H1 (cell line): ENCODE measurements at regions not wholly inside any gene's neighbourhood (a gene's known extent, or its start where the extent isn't known, plus 50 kb on each side); places are given as distances from the start of the nearest gene placed in this dataset.
"Not testable (repeated sequence)": the region's sequence is repeated elsewhere in the genome, so short reads cannot be mapped to it uniquely, and the experiment has no call there.

Experiments used
- CTCF ChIA-PET: fragments of 300-600 bp; sonication (Branson Sonifier 250); formaldehyde crosslinking; loops from one replicate; lab custom pipeline; 2021; ENCODE audit not compliant: partially characterized antibody; lab: Charles Lee
- POLR2A ChIA-PET: fragments of 300-600 bp; sonication (Branson Sonifier 250); formaldehyde crosslinking; loops from one replicate; lab custom pipeline; 2021; ENCODE audit warnings: inconsistent platforms; ENCODE audit not compliant: partially characterized antibody; lab: Charles Lee
- DNase-seq, 2 experiments: peaks; one replicate each; pipeline versions ENCODE4 v3.0.0 to v3.0.0-alpha.2; 2010 to 2022; ENCODE audit warnings: low spot score in 2 of 2, low read depth in 1 of 2, mixed read lengths in 1 of 2
- FAIRE-seq: peaks from 2 replicates; lab custom pipeline; 2011; peaks lifted over from hg19 to GRCh38; lab: Jason Lieb, UNC
- H2AFZ ChIP-seq: 2 replicates; pipeline ENCODE4 v1.8.1; 2012; ENCODE audit warnings: low read length, inconsistent platforms
- H2AK5ac ChIP-seq: 2 replicates; pipeline ENCODE4 v1.6.1; 2013; ENCODE audit warnings: low read depth, low read length
- H2BK120ac ChIP-seq: replicated peaks from 2 replicates; pipeline ENCODE3; 2013; ENCODE audit warnings: low read depth, low read length, inconsistent platforms
- H2BK12ac ChIP-seq: 2 replicates; pipeline ENCODE4 v1.6.1; 2013; ENCODE audit warnings: low read depth, low read length
- H2BK15ac ChIP-seq: 2 replicates; pipeline ENCODE4 v1.6.1; 2013; ENCODE audit warnings: low read length
- H2BK20ac ChIP-seq: 2 replicates; pipeline ENCODE4 v1.6.1; 2013; ENCODE audit warnings: low read length
- H2BK5ac ChIP-seq: 2 replicates; pipeline ENCODE4 v1.6.1; 2013; ENCODE audit warnings: low read depth, low read length
- H3K14ac ChIP-seq: 2 replicates; pipeline ENCODE4 v1.6.1; 2013; ENCODE audit warnings: inconsistent platforms; ENCODE audit not compliant: insufficient read length
- H3K18ac ChIP-seq: 2 replicates; pipeline ENCODE4 v1.6.1; 2013; ENCODE audit warnings: low read length; ENCODE audit errors: extremely low read depth
- H3K23ac ChIP-seq: 2 replicates; pipeline ENCODE4 v1.6.1; 2013; ENCODE audit warnings: inconsistent platforms; ENCODE audit not compliant: insufficient read length
- H3K23me2 ChIP-seq: 2 replicates; pipeline ENCODE4 v1.6.1; 2013; ENCODE audit warnings: low read depth, low read length
- H3K27ac ChIP-seq: 2 replicates; pipeline ENCODE4 v1.6.1; 2011; ENCODE audit warnings: low read depth, low read length, inconsistent platforms
- H3K27me3 ChIP-seq, 4 experiments: replicated peaks in 1 of 4; 1 replicate in 1 of 4; 2 replicates in 3 of 4; pipeline versions ENCODE4 v1.6.1 to v1.8.1; 2011 to 2013; ENCODE audit warnings: low read length in 3 of 4, mild to moderate bottlenecking in 3 of 4, inconsistent platforms in 2 of 4, mixed read lengths in 2 of 4, moderate library complexity in 1 of 4; ENCODE audit not compliant: control insufficient read depth in 3 of 4, insufficient read depth in 3 of 4; ENCODE audit errors: extremely low read depth in 1 of 4
- H3K36me3 ChIP-seq, 4 experiments: 2 replicates each; pipeline versions ENCODE4 v1.6.1 to v1.8.1; 2011 to 2013; ENCODE audit warnings: mild to moderate bottlenecking in 4 of 4, low read length in 3 of 4, moderate library complexity in 2 of 4, control low read depth in 1 of 4, inconsistent platforms in 1 of 4; ENCODE audit not compliant: insufficient read depth in 4 of 4, control insufficient read depth in 2 of 4
- H3K4ac ChIP-seq: replicated peaks from 2 replicates; pipeline ENCODE3; 2013; ENCODE audit warnings: low read length, low read depth, mixed read lengths, inconsistent platforms; ENCODE audit not compliant: insufficient read length
- H3K4me1 ChIP-seq, 4 experiments: replicated peaks in 1 of 4; 1 replicate in 1 of 4; 2 replicates in 3 of 4; pipeline versions ENCODE4 v1.6.1 to v1.8.1; 2011 to 2013; ENCODE audit warnings: low read length in 3 of 4, inconsistent platforms in 2 of 4, mixed read lengths in 1 of 4; ENCODE audit not compliant: insufficient read depth in 4 of 4, control insufficient read depth in 3 of 4
- H3K4me2 ChIP-seq, 2 experiments: 2 replicates each; pipeline versions ENCODE4 v1.6.1 to v1.8.1; 2011 to 2013; ENCODE audit warnings: low read depth in 2 of 2, low read length in 2 of 2, control low read depth in 1 of 2, inconsistent platforms in 1 of 2, mild to moderate bottlenecking in 1 of 2; ENCODE audit not compliant: insufficient read depth in 1 of 2
- H3K4me3 ChIP-seq, 4 experiments: fragments of 200-600, 300-600 bp in 1 of 4; sonication (generic), shearing (Covaris generic), sonication (Bioruptor Twin) in 1 of 4; 2 replicates each; pipeline versions ENCODE4 v1.5.1 to v1.8.1; 2011 to 2016; ENCODE audit warnings: low read length in 4 of 4, low read depth in 3 of 4, control low read depth in 2 of 4, inconsistent platforms in 2 of 4, mild to moderate bottlenecking in 2 of 4, mixed read lengths in 1 of 4, moderate library complexity in 1 of 4; ENCODE audit not compliant: insufficient read depth in 2 of 4; ENCODE audit errors: extremely low read depth in 1 of 4
- H3K56ac ChIP-seq: replicated peaks from 2 replicates; pipeline ENCODE3; 2013; ENCODE audit warnings: low read depth, mild to moderate bottlenecking, mixed read lengths, low read length, inconsistent platforms; ENCODE audit not compliant: insufficient read length
- H3K79me1 ChIP-seq: 2 replicates; pipeline ENCODE4 v1.6.1; 2013; ENCODE audit warnings: low read depth, low read length, control low read depth
- H3K79me2 ChIP-seq, 2 experiments: 2 replicates each; pipeline versions ENCODE4 v1.6.1 to v1.8.1; 2012 to 2013; ENCODE audit warnings: low read length in 2 of 2, mild to moderate bottlenecking in 2 of 2, inconsistent platforms in 1 of 2; ENCODE audit not compliant: insufficient read depth in 2 of 2, control insufficient read depth in 1 of 2
- H3K9ac ChIP-seq, 4 experiments: replicated peaks in 1 of 4; 1 replicate in 1 of 4; 2 replicates in 3 of 4; pipeline versions ENCODE4 v1.6.1 to v1.8.1; 2011 to 2013; ENCODE audit warnings: low read depth in 3 of 4, low read length in 3 of 4, control low read depth in 2 of 4, mild to moderate bottlenecking in 2 of 4, moderate library complexity in 2 of 4, inconsistent platforms in 1 of 4; ENCODE audit errors: extremely low read depth in 1 of 4
- H3K9me3 ChIP-seq, 2 experiments: 2 replicates each; pipeline versions ENCODE4 v1.6.1 to v1.8.1; 2012 to 2013; ENCODE audit warnings: mild to moderate bottlenecking in 2 of 2, moderate library complexity in 2 of 2, control low read depth in 1 of 2, inconsistent platforms in 1 of 2, low read depth in 1 of 2, low read length in 1 of 2, mixed read lengths in 1 of 2; ENCODE audit not compliant: insufficient read depth in 2 of 2
- H4K20me1 ChIP-seq, 2 experiments: replicated peaks in 1 of 2; 2 replicates each; pipeline versions ENCODE3 to v1.8.1; 2011 to 2013; ENCODE audit warnings: inconsistent platforms in 2 of 2, low read length in 2 of 2, mild to moderate bottlenecking in 1 of 2; ENCODE audit not compliant: insufficient read depth in 2 of 2, control insufficient read depth in 1 of 2
- H4K5ac ChIP-seq: 2 replicates; pipeline ENCODE4 v1.6.1; 2013; ENCODE audit warnings: low read length, low read depth, mixed read lengths, inconsistent platforms; ENCODE audit not compliant: insufficient read length
- H4K8ac ChIP-seq: 2 replicates; pipeline ENCODE4 v1.8.0; 2013; ENCODE audit warnings: mild to moderate bottlenecking, moderate library complexity, low read length, inconsistent platforms; ENCODE audit not compliant: insufficient read depth; ENCODE audit errors: extremely low read depth
- H4K91ac ChIP-seq: replicated peaks from 2 replicates; pipeline ENCODE3; 2013; ENCODE audit warnings: low read length, mixed read lengths, inconsistent platforms; ENCODE audit not compliant: insufficient read length
- WGBS, 2 experiments: shearing (Covaris generic) in 1 of 2; methylation state at CpG; one replicate each; pipeline versions ENCODE4 v1.1.6 to v1.1.7; 2013 to 2015; ENCODE audit warnings: low lambda C conversion rate in 2 of 2, mixed read lengths in 2 of 2, inconsistent platforms in 1 of 2, low coverage in 1 of 2, missing lambda C conversion rate in 1 of 2; ENCODE audit not compliant: insufficient replicate concordance in 2 of 2, insufficient coverage in 1 of 2, insufficient read length in 1 of 2; ENCODE audit errors: extremely low coverage in 1 of 2, missing lambda C conversion rate in 1 of 2; 5-methylcytosine and 5-hydroxymethylcytosine counted together

DNA sequence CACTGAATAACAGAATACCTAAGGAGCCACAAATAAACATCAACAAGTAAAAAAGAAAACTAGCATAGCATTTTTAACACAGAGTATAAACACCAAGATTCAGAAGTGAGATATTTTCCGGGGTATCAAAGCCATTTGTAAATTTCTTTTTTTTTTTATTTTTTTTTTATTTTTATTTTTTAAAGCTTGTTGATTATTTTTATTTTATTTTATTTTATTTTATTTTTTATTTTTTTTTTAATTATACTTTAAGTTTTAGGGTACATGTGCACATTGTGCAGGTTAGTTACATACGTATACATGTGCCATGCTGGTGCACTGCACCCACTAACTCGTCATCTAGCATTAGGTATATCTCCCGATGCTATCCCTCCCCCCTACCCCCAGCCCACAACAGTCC, 81.7 kb upstream of the PDE1A start:
- H3K9me3 ChIP-seq, H3K4me1 ChIP-seq, POLR2A ChIA-PET, H2BK15ac ChIP-seq, H2AK5ac ChIP-seq, H4K20me1 ChIP-seq, H2AFZ ChIP-seq, H2BK120ac ChIP-seq, H4K91ac ChIP-seq, H3K27me3 ChIP-seq, H3K14ac ChIP-seq, H3K4me3 ChIP-seq, H3K27ac ChIP-seq, H3K56ac ChIP-seq, H3K36me3 ChIP-seq, DNase-seq, H2BK12ac ChIP-seq, H3K23ac ChIP-seq, H3K4me2 ChIP-seq, H3K18ac ChIP-seq, H3K23me2 ChIP-seq, H3K9ac ChIP-seq, H4K5ac ChIP-seq, H3K79me2 ChIP-seq, FAIRE-seq, H3K79me1 ChIP-seq, H4K8ac ChIP-seq, H2BK5ac ChIP-seq, H3K4ac ChIP-seq, H2BK20ac ChIP-seq: not testable (repeated sequence)
- WGBS, 2 experiments, result 73% methylated on average over 1 of the region's 4 CpGs; no CpG with 5 or more reads in 1 of the 2 experiments
- CTCF ChIA-PET, result interaction anchor here (1.0 kb wide), 1 partner anchor 316 kb away, joined by 3 read pairs; no protein-coding TSS in a partner anchor
